ENCODE measurements at regions not wholly inside any gene's neighbourhood (a gene's known extent, or its start where the extent isn't known, plus 50 kb on each side); places are given as distances from the start of the nearest gene placed in this dataset.

DNA sequence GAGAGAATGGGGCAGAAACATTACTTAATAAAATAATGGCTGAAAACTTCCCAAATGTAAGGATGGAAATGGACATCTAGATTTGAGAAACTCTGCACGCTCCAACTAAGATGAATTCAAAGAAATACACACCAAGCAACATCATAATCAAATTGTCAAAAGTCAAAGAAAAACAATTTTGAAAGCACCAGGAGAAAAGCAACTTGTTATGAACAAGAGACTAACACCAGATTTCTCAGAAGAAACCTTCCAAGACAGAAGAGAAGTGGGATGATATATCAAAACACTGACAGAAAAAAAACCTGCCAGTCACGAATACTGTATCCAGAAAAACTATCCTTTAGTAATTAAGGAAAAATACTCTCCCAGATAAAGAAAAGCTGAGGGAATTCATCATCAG lies 208.6 kb upstream of the SAMSN1 start:
- TF ChIP-seq, protein P1, sequence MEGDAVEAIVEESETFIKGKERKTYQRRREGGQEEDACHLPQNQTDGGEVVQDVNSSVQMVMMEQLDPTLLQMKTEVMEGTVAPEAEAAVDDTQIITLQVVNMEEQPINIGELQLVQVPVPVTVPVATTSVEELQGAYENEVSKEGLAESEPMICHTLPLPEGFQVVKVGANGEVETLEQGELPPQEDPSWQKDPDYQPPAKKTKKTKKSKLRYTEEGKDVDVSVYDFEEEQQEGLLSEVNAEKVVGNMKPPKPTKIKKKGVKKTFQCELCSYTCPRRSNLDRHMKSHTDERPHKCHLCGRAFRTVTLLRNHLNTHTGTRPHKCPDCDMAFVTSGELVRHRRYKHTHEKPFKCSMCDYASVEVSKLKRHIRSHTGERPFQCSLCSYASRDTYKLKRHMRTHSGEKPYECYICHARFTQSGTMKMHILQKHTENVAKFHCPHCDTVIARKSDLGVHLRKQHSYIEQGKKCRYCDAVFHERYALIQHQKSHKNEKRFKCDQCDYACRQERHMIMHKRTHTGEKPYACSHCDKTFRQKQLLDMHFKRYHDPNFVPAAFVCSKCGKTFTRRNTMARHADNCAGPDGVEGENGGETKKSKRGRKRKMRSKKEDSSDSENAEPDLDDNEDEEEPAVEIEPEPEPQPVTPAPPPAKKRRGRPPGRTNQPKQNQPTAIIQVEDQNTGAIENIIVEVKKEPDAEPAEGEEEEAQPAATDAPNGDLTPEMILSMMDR (conservative IDR thresholded peaks at IDR 0.05; ENCODE audit: control insufficient read depth, insufficient read depth, low read depth, low read length) = no peak
- DNase-seq (ENCODE audit: low read depth) = no peak
- no peak overlapping the region for H3K4me3 ChIP-seq (ENCODE audit: control insufficient read depth, low read depth, low read length)

DNA sequence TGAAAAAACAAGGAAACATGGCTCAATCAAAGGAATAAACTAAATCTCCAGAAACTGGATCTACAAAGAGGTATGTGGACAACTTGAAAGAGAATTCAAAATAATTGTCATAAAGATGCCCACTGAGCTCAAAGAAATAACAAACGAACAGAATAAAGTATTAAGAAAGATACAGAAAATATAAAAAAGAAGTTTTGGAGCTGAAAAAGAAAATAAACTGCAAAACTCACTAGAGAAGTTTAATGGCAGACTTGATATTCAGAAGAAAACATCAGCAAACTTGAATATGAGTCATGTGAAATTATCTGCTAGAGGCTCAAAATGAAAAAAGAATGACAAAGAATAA lies 208.1 kb upstream of the SAMSN1 start:
- TF ChIP-seq, protein P1 (conservative IDR thresholded peaks at IDR 0.05; ENCODE audit: control insufficient read depth, insufficient read depth, low read depth, low read length) = no peak
- DNase-seq (ENCODE audit: low read depth) = no peak
- no peak overlapping the region for H3K4me3 ChIP-seq (ENCODE audit: control insufficient read depth, low read depth, low read length)

DNA sequence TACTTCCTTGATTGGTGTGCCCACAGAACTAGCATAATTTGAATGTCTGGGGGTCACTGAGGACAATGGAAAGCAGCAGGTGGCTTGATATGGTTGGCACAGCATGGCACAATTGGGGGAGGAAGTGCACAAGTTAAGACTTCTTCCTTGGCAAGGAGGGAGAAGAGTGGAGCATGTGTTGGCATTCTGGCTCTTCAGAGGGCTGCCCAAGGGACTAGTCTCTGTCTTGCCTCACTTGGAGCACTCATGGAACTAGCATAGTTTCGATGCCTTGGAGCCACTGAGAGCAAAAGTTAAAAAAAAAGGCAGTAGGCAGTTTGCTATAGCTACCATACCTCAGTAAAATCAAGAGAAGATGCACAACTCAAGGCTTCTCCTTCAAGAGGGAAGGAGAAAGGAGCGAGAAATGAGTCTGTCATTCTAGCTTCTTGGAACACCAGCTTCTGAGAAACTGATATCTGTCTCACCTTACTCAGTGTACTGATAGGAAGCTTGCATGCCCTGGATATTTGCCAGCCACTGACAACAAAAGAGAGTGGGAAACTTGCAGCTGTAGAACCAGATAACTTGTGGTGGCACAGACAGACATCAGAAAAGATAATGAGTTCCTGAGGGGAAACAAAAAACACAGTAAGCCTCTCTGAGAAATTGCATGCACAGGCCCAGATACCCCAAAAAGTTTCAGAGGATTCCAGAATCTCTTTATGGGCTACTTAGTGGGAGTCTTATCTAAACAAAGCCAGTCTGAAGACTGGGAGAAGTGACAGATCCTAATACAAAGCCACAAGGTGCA lies 207.5 kb upstream of the SAMSN1 start:
- TF ChIP-seq, protein P1 (conservative IDR thresholded peaks at IDR 0.05; ENCODE audit: control insufficient read depth, insufficient read depth, low read depth, low read length) = no peak
- DNase-seq (ENCODE audit: low read depth) = no peak
- H3K4me3 ChIP-seq (ENCODE audit: control insufficient read depth, low read depth, low read length) = no peak overlapping the region

DNA sequence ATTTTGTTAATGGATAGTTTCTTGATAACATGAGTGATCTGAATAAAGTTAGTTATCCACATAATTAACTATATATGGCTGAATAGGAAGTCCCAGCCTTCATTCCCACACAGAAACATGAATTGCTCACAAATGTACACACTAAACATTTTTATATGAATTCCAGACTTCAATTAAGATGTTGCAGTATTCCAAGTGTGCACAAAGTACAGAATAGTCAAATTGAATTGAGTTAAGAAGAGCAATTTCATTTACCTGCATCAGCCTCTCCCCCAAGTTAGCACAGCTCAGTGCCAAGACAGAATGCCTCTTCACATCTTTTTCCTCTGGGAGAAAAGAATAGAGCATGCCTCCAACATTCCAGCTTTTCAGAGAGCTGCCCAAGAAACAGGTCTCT lies 207.0 kb upstream of the SAMSN1 start:
- no peak overlapping the region for H3K4me3 ChIP-seq (ENCODE audit: control insufficient read depth, low read depth, low read length)
- no peak for DNase-seq (ENCODE audit: low read depth)
- TF ChIP-seq, protein P1 (conservative IDR thresholded peaks at IDR 0.05; ENCODE audit: control insufficient read depth, insufficient read depth, low read depth, low read length) = no peak

DNA sequence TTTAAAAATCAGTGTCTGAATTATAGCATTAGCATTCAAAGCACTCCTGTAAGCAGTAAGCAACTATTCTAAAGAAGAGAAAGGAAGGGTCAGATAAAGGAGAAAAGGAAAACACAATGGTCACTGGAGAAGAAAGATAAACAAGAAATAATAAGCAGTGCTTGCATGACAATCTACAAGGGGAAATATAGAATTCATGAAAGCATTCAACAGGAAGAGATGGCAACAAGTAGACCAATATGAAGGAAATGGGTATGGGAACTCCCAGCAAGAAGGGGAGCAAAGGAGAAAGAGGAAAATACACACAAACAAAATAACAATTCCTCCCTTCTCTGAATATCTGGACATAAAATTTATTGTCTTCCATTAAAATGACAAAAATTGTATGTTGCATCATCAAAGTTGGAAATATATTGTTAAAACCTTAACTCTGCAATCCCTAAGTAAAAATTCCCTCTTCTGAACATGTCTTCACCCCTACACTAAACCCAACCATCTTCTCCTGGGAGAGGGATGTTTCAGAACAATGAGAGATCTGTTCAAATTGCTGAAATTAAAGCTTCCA lies 206.3 kb upstream of the SAMSN1 start:
- no peak overlapping the region for H3K4me3 ChIP-seq (ENCODE audit: control insufficient read depth, low read depth, low read length)
- TF ChIP-seq, protein P1 (conservative IDR thresholded peaks at IDR 0.05; ENCODE audit: control insufficient read depth, insufficient read depth, low read depth, low read length) = no peak
- DNase-seq (ENCODE audit: low read depth) = no peak

DNA sequence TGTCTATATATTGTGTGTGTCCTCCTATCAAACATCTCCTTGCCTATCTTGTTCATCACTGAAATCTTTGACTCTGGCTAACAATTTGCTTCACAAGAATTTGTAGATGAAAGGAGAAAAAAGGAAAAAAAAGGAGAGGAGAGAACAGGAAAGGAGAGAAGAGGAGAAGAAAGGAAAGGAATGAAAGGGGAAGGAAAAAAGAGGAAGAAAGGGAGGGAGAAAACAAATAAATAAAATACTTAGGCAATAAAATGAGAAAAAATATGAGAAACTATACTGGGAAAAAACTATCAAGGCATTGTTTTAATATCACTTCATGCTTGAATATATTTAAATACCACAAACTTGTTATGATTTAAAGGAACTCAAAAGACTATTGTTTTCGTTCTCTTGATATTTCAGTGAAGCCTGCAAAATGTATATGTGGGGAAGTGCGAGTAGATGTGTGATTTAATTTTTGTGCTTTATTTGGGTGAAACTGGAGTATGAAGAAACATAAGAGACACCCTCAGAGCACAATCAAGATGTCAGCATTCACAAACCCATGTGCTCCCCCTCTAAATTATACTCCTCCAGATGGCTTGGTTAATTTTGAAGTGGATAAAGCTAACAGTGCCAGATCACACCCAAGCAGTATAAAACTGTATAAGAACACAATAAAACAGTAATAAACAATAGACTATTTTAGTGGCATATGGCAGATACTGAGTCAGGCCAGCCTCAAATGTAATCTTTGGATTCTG lies 205.7 kb upstream of the SAMSN1 start:
- TF ChIP-seq, protein P1 (conservative IDR thresholded peaks at IDR 0.05; ENCODE audit: control insufficient read depth, insufficient read depth, low read depth, low read length) = no peak
- no peak overlapping the region for H3K4me3 ChIP-seq (ENCODE audit: control insufficient read depth, low read depth, low read length)
- DNase-seq (ENCODE audit: low read depth) = no peak

All from fibroblast of mammary gland (primary cell).